Fibroblast of the aortic adventitia (primary cell): ENCODE measurements at regions not wholly inside any gene's neighbourhood (a gene's known extent, or its start where the extent isn't known, plus 50 kb on each side); places are given as distances from the start of the nearest gene placed in this dataset.
"Not testable (repeated sequence)": the region's sequence is repeated elsewhere in the genome, so short reads cannot be mapped to it uniquely, and the experiment has no call there.

Source experiments
- DNase-seq: peaks from one replicate; pipeline ENCODE4 v3.0.0-alpha.2; 2010; ENCODE audit warnings: low read depth
- H3K4me3 ChIP-seq: 2 replicates; pipeline ENCODE4 v1.5.1; 2011; ENCODE audit warnings: low read depth, mild to moderate bottlenecking, control low read depth, low read length, moderate library complexity
- CTCF ChIP-seq: IDR thresholded peaks from 2 replicates; pipeline ENCODE4 v1.5.1; 2011; ENCODE audit warnings: mild to moderate bottlenecking, low read length, control low read depth, inconsistent platforms; ENCODE audit not compliant: insufficient read depth

GRCh38 chr4:162782096-162782777, 384.5 kb downstream of the NAF1 start:
- TF ChIP-seq CTCF: no peak
- H3K4me3 ChIP-seq: no peak overlapping the region
- no peak for DNase-seq

GRCh38 chr4:162770761-162771490, 395.8 kb downstream of the NAF1 start:
- no peak for DNase-seq
- no peak for TF ChIP-seq CTCF
- H3K4me3 ChIP-seq: no peak overlapping the region

GRCh38 chr4:162767083-162767482, 399.6 kb downstream of the NAF1 start:
- no peak for TF ChIP-seq CTCF
- DNase-seq: no peak
- H3K4me3 ChIP-seq: no peak overlapping the region

GRCh38 chr4:162761965-162762364, 404.7 kb downstream of the NAF1 start:
- no peak for DNase-seq
- H3K4me3 ChIP-seq: no peak overlapping the region
- no peak for TF ChIP-seq CTCF

GRCh38 chr4:162740228-162740627, 426.5 kb downstream of the NAF1 start:
- DNase-seq, H3K4me3 ChIP-seq: not testable (repeated sequence)

- DNase-seq, H3K4me3 ChIP-seq: not testable (repeated sequence)
Measured at GRCh38 chr4:162739596-162739995, 427.1 kb downstream of the NAF1 start.

GRCh38 chr4:162732876-162733275, 433.8 kb downstream of the NAF1 start:
- TF ChIP-seq CTCF: no peak
- no peak for DNase-seq
- no peak overlapping the region for H3K4me3 ChIP-seq

- H3K4me3 ChIP-seq: no peak overlapping the region
- no peak for TF ChIP-seq CTCF
- no peak for DNase-seq
Measured at GRCh38 chr4:162727766-162728165, 438.9 kb downstream of the NAF1 start.
